HCT116 (cell line): ENCODE measurements at regions not wholly inside any gene's neighbourhood (a gene's known extent, or its start where the extent isn't known, plus 50 kb on each side); places are given as distances from the start of the nearest gene placed in this dataset.

Source experiments
- CBX3 ChIP-seq: IDR thresholded peaks from 2 replicates; pipeline ENCODE4 v1.6.1; 2012; ENCODE audit warnings: low read depth
- CTCF ChIP-seq, 3 experiments: fragments of 200-600 bp in 1 of 3; sonication (generic) in 1 of 3; IDR thresholded peaks in 2 of 3; conservative IDR thresholded peaks in 1 of 3; 2 replicates each; pipeline ENCODE4 v1.5.1; 2012 to 2017; ENCODE audit warnings: low read depth in 2 of 3, low read length in 2 of 3, antibody characterized with exemption in 1 of 3, borderline replicate concordance in 1 of 3, control low read depth in 1 of 3, mild to moderate bottlenecking in 1 of 3, mixed read lengths in 1 of 3, mixed run types in 1 of 3, moderate library complexity in 1 of 3; ENCODE audit not compliant: insufficient read depth in 1 of 3
- EZH2 ChIP-seq: fragments of 200-600 bp; sonication (generic); IDR thresholded peaks from 2 replicates; pipeline ENCODE4 v1.6.1; 2017; ENCODE audit warnings: antibody characterized with exemption, mixed run types
- EZH2phosphoT487 ChIP-seq: fragments of 200-600 bp; IDR thresholded peaks from 2 replicates; pipeline ENCODE4 v1.6.1; 2018; ENCODE audit warnings: antibody characterized with exemption, borderline replicate concordance
- POLR2A ChIP-seq: IDR thresholded peaks from 2 replicates; pipeline ENCODE4 v1.7.0; 2011; ENCODE audit warnings: borderline replicate concordance; ENCODE audit not compliant: insufficient read depth, insufficient read length; ENCODE audit errors: extremely low read depth
- YY1 ChIP-seq: IDR thresholded peaks from 2 replicates; pipeline ENCODE4 v1.6.1; 2011; ENCODE audit warnings: low read length, low read depth, moderate library complexity, mild to moderate bottlenecking; ENCODE audit not compliant: insufficient replicate concordance; ENCODE audit errors: extremely low read depth
- ZNF274 ChIP-seq: fragments of 200-500 bp; sonication (Bioruptor generic); IDR thresholded peaks from 2 replicates; pipeline ENCODE4 v1.6.1; 2014; ENCODE audit warnings: mild to moderate bottlenecking, low read depth, low read length, inconsistent platforms
- TF ChIP-seq, protein P1 (sequence below): IDR thresholded peaks from 2 replicates; pipeline ENCODE4 v1.6.1; 2012; ENCODE audit warnings: low read depth
- TF ChIP-seq, protein P2 (sequence below): IDR thresholded peaks from 2 replicates; pipeline ENCODE4 v1.6.1; 2012

DNA sequence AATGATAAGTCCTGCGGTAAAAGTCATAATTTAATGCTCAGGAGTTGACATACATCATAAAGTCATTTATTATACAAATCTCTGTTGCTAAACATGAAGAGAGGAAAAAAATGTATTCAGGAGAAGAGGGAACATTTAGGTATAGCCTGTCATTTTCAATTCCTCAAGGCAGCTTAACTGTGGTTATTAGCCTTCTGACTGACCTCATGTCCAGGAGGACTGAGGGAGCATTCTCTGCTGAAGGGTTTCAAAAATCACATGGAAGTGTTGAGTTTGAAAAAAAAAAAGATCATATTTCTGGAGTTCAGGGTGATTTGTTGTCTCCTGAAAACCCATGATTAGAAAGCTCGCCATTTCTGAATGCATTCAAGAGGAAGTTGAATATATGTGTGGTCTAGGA is 1371.1 kb upstream of the LRRTM1 start:
- TF ChIP-seq ZNF274 (no peak), CTCF (IDR thresholded peaks at IDR 0.05 in 2 of 3, conservative IDR thresholded peaks at IDR 0.05 in 1 of 3; ENCODE audit: borderline replicate concordance in 1 of 3, insufficient read depth in 1 of 3, low read depth in 2 of 3, low read length in 2 of 3) (no peak), POLR2A (no peak), EZH2phosphoT487 (no peak), EZH2 (no peak), CBX3 (no peak), YY1 (no peak)
- TF ChIP-seq, protein P1, sequence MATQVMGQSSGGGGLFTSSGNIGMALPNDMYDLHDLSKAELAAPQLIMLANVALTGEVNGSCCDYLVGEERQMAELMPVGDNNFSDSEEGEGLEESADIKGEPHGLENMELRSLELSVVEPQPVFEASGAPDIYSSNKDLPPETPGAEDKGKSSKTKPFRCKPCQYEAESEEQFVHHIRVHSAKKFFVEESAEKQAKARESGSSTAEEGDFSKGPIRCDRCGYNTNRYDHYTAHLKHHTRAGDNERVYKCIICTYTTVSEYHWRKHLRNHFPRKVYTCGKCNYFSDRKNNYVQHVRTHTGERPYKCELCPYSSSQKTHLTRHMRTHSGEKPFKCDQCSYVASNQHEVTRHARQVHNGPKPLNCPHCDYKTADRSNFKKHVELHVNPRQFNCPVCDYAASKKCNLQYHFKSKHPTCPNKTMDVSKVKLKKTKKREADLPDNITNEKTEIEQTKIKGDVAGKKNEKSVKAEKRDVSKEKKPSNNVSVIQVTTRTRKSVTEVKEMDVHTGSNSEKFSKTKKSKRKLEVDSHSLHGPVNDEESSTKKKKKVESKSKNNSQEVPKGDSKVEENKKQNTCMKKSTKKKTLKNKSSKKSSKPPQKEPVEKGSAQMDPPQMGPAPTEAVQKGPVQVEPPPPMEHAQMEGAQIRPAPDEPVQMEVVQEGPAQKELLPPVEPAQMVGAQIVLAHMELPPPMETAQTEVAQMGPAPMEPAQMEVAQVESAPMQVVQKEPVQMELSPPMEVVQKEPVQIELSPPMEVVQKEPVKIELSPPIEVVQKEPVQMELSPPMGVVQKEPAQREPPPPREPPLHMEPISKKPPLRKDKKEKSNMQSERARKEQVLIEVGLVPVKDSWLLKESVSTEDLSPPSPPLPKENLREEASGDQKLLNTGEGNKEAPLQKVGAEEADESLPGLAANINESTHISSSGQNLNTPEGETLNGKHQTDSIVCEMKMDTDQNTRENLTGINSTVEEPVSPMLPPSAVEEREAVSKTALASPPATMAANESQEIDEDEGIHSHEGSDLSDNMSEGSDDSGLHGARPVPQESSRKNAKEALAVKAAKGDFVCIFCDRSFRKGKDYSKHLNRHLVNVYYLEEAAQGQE = no peak
- TF ChIP-seq, protein P2, sequence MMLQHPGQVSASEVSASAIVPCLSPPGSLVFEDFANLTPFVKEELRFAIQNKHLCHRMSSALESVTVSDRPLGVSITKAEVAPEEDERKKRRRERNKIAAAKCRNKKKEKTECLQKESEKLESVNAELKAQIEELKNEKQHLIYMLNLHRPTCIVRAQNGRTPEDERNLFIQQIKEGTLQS = no peak
